A673 (cell line): ENCODE measurements at regions not wholly inside any gene's neighbourhood (a gene's known extent, or its start where the extent isn't known, plus 50 kb on each side); places are given as distances from the start of the nearest gene placed in this dataset.

Experiments
- BruUV-seq: library from RNA; stranded (reverse); fragments of 400-500 nt; replicated peaks from 2 replicates; lab custom pipeline; 2021; lab: Mats Ljungman, UMichigan
- CTCF ChIA-PET: fragments of 300-600 bp; sonication (Branson Sonifier 250); formaldehyde crosslinking; loops from one replicate; lab custom pipeline; 2022; ENCODE audit warnings: antibody characterized with exemption; lab: Charles Lee
- POLR2A ChIA-PET: fragments of 300-600 bp; sonication (Branson Sonifier 250); formaldehyde crosslinking; loops from one replicate; lab custom pipeline; 2022; ENCODE audit warnings: antibody characterized with exemption; ENCODE audit not compliant: low non-redundant PET; lab: Charles Lee
- DNase-seq: peaks from one replicate; pipeline ENCODE4 v3.0.0-alpha.2; 2015; ENCODE audit warnings: low spot score
- H3K27ac ChIP-seq: fragments of 200-600 bp; sonication (generic); 2 replicates; pipeline ENCODE4 v1.5.1; 2016; ENCODE audit warnings: mixed run types, low read depth, mild to moderate bottlenecking, mixed read lengths, antibody characterized with exemption, low read length; ENCODE audit not compliant: poor library complexity, severe bottlenecking
- H3K27me3 ChIP-seq: fragments of 200-600 bp; sonication (generic); replicated peaks from 2 replicates; pipeline ENCODE4 v1.6.1; 2017; ENCODE audit warnings: mixed run types, low read depth, mild to moderate bottlenecking, mixed read lengths, antibody characterized with exemption, low read length; ENCODE audit not compliant: insufficient read depth, poor library complexity
- H3K36me3 ChIP-seq: fragments of 200-600 bp; sonication (generic); 2 replicates; pipeline ENCODE4 v1.6.1; 2016; ENCODE audit warnings: mixed run types, mild to moderate bottlenecking, mixed read lengths, antibody characterized with exemption, low read length; ENCODE audit not compliant: insufficient read depth, poor library complexity, severe bottlenecking
- H3K4me1 ChIP-seq: fragments of 200-600 bp; sonication (generic); 2 replicates; pipeline ENCODE4 v1.6.1; 2017; ENCODE audit warnings: mixed run types, mild to moderate bottlenecking, mixed read lengths, antibody characterized with exemption, low read length; ENCODE audit not compliant: insufficient read depth, poor library complexity, severe bottlenecking
- H3K4me3 ChIP-seq: fragments of 200-600 bp; sonication (generic); 2 replicates; pipeline ENCODE4 v1.5.1; 2016; ENCODE audit warnings: low read depth, mixed run types, mild to moderate bottlenecking, mixed read lengths, low read length; ENCODE audit not compliant: poor library complexity, severe bottlenecking
- H3K9me3 ChIP-seq: fragments of 200-600 bp; sonication (generic); 2 replicates; pipeline ENCODE4 v1.6.1; 2016; ENCODE audit warnings: mixed run types, low read depth, mild to moderate bottlenecking, mixed read lengths, antibody characterized with exemption, low read length; ENCODE audit not compliant: poor library complexity, severe bottlenecking
- EZH2 ChIP-seq: fragments of 200-600 bp; sonication (generic); IDR thresholded peaks from 2 replicates; pipeline ENCODE4 v1.6.1; 2017; ENCODE audit warnings: borderline replicate concordance, low read depth, mild to moderate bottlenecking, mixed read lengths, antibody characterized with exemption, low read length; ENCODE audit not compliant: poor library complexity, severe bottlenecking
- intact Hi-C: fragments of 100-400 bp; cut with micrococcal nuclease; formaldehyde crosslinking; loops from one replicate; pipeline ENCODE4 v1.10.0; 2022; ENCODE audit not compliant: unreplicated experiment
- TF ChIP-seq, protein P1 (sequence below): fragments of 300-800, 200-600 bp; sonication (generic); conservative IDR thresholded peaks from 2 replicates; pipeline ENCODE4 v1.5.1; 2017; ENCODE audit warnings: low read depth, mild to moderate bottlenecking, antibody characterized with exemption, low read length, moderate library complexity, mixed read lengths

DNA sequence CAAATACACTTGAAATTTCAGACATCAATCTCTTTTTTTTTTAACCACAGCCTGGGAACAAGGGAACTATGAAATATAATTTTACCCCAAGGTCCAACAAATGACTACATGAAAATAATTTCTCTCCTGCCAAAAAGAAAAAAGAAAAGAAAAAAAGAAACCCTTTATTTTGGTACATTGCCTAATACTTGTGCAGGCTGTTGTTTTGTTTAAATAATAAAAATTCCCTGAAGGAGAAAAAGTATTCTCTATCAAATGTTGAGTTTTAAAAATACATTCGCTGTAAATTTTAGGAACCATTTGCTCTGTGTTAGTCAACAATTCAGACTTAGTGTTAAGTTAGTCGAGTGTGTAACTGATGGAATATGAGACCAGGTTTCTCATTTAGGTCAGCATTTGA, 155.4 kb downstream of the PRDM6 start:
- no peak overlapping the region for H3K4me3 ChIP-seq
- no peak overlapping the region for H3K27ac ChIP-seq
- ChIA-PET CTCF (no interaction called here), POLR2A (no interaction called here)
- DNase-seq, result no peak
- H3K27me3 ChIP-seq, result peaks cover 3% of the 10 kb centered on the region
- no TSS peak for BruUV-seq
- TF ChIP-seq, protein P1, sequence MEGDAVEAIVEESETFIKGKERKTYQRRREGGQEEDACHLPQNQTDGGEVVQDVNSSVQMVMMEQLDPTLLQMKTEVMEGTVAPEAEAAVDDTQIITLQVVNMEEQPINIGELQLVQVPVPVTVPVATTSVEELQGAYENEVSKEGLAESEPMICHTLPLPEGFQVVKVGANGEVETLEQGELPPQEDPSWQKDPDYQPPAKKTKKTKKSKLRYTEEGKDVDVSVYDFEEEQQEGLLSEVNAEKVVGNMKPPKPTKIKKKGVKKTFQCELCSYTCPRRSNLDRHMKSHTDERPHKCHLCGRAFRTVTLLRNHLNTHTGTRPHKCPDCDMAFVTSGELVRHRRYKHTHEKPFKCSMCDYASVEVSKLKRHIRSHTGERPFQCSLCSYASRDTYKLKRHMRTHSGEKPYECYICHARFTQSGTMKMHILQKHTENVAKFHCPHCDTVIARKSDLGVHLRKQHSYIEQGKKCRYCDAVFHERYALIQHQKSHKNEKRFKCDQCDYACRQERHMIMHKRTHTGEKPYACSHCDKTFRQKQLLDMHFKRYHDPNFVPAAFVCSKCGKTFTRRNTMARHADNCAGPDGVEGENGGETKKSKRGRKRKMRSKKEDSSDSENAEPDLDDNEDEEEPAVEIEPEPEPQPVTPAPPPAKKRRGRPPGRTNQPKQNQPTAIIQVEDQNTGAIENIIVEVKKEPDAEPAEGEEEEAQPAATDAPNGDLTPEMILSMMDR, result no peak
- TF ChIP-seq EZH2, result no peak
- no peaks in the 10 kb centered on the region for H3K36me3 ChIP-seq
- intact Hi-C loops, result no loop called here
- no peaks in the 10 kb centered on the region for H3K9me3 ChIP-seq
- no peaks in the 10 kb centered on the region for H3K4me1 ChIP-seq
